Adrenal gland (tissue), 5 donors: ENCODE measurements at regions not wholly inside any gene's neighbourhood (a gene's known extent, or its start where the extent isn't known, plus 50 kb on each side); places are given as distances from the start of the nearest gene placed in this dataset.

Source experiments
- POLR2A ChIP-seq, 2 donors: fragments of 450-650 bp; IDR thresholded peaks; one replicate each; pipeline ENCODE4 v1.6.1; 2017; ENCODE audit warnings: antibody characterized with exemption in 2 of 2, mild to moderate bottlenecking in 2 of 2, moderate library complexity in 1 of 2
- TF ChIP-seq, protein P1 (sequence below), 6 experiments: fragments of 450-650 bp in 4 of 6; fragments of 200-600 bp in 2 of 6; sonication (generic) in 1 of 6; IDR thresholded peaks; 1 replicate in 5 of 6; 2 replicates in 1 of 6; pipeline versions ENCODE4 v1.5.1 to v1.8.0; 2016 to 2021; ENCODE audit warnings: antibody characterized with exemption in 6 of 6, mild to moderate bottlenecking in 2 of 6, moderate library complexity in 1 of 6
- donor health status: DM: no; HTN: no; CAD: no.

DNA sequence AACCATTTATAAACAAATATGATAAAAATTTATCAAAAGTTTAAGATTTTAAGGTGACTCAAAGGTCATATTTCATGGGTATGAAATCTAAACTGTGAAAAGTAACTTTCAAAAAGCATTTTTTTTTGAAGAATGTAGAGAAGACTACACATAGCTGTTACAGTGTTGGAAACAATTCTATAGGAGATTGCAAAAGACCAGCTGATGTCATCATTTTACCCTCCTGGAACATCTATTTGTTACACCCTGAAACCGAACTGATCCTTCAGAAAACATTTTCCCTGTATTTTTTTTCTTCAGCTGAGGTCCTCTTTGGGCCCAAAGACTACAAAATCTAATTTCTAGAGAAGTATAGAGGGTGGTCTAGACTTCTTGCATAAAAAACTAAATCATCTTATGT is 297.5 kb upstream of the FERMT1 start:
- no peak for TF ChIP-seq POLR2A (IDR thresholded peaks at IDR 0.05)
- TF ChIP-seq, protein P1, sequence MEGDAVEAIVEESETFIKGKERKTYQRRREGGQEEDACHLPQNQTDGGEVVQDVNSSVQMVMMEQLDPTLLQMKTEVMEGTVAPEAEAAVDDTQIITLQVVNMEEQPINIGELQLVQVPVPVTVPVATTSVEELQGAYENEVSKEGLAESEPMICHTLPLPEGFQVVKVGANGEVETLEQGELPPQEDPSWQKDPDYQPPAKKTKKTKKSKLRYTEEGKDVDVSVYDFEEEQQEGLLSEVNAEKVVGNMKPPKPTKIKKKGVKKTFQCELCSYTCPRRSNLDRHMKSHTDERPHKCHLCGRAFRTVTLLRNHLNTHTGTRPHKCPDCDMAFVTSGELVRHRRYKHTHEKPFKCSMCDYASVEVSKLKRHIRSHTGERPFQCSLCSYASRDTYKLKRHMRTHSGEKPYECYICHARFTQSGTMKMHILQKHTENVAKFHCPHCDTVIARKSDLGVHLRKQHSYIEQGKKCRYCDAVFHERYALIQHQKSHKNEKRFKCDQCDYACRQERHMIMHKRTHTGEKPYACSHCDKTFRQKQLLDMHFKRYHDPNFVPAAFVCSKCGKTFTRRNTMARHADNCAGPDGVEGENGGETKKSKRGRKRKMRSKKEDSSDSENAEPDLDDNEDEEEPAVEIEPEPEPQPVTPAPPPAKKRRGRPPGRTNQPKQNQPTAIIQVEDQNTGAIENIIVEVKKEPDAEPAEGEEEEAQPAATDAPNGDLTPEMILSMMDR (IDR thresholded peaks at IDR 0.05) = no peak
